Uterus (tissue), 3 donors: ENCODE measurements at regions not wholly inside any gene's neighbourhood (a gene's known extent, or its start where the extent isn't known, plus 50 kb on each side); places are given as distances from the start of the nearest gene placed in this dataset.

Experiments used
- DNase-seq, 2 donors: peaks; one replicate each; pipeline ENCODE4 v3.0.0-alpha.2; 2019 to 2020
- H3K27ac ChIP-seq, 2 donors: fragments of 200-600 bp; sonication (generic); 1 replicate in 1 of 2; 2 replicates in 1 of 2; pipeline ENCODE4 v1.5.1; 2016 to 2018
- H3K27me3 ChIP-seq, 2 donors: fragments of 200-600 bp; sonication (generic); one replicate each; pipeline ENCODE4 v1.5.1; 2018 to 2019; ENCODE audit warnings: control low read depth in 1 of 2
- H3K36me3 ChIP-seq, 2 donors: fragments of 200-600 bp; sonication (generic); one replicate each; pipeline ENCODE4 v1.5.1; 2019; ENCODE audit warnings: control low read depth in 1 of 2
- H3K4me1 ChIP-seq, 2 donors: fragments of 200-600 bp; sonication (generic); one replicate each; pipeline ENCODE4 v1.5.1; 2018 to 2019; ENCODE audit warnings: control low read depth in 1 of 2
- H3K4me3 ChIP-seq, 2 donors: fragments of 200-600 bp; sonication (generic); 1 replicate in 1 of 2; 2 replicates in 1 of 2; pipeline ENCODE4 v1.5.1; 2018 to 2019; ENCODE audit warnings: mild to moderate bottlenecking in 1 of 2
- H3K9me3 ChIP-seq, 2 donors: fragments of 200-600 bp; sonication (generic); one replicate each; pipeline ENCODE4 v1.5.1; 2019; ENCODE audit warnings: control low read depth in 1 of 2
- POLR2A ChIP-seq, 2 donors: fragments of 450-650 bp; IDR thresholded peaks; one replicate each; pipeline ENCODE4 v1.6.1; 2016; ENCODE audit warnings: antibody characterized with exemption in 2 of 2, mild to moderate bottlenecking in 1 of 2, moderate library complexity in 1 of 2
- intact Hi-C: fragments of 100-400 bp; cut with DNase I; formaldehyde crosslinking; loops from one replicate; pipeline ENCODE4 v1.15.1; 2023; ENCODE audit warnings: low total_unique reads
- TF ChIP-seq, protein P1 (sequence below), 4 experiments: fragments of 200-600 bp in 2 of 4; fragments of 450-650 bp in 2 of 4; sonication (generic) in 2 of 4; IDR thresholded peaks; one replicate each; pipeline ENCODE4 v1.5.1; 2016 to 2019; ENCODE audit warnings: antibody characterized with exemption in 4 of 4, mild to moderate bottlenecking in 2 of 4, moderate library complexity in 1 of 4
- donor health status: DM: yes; HTN: yes; CAD: no.

DNA sequence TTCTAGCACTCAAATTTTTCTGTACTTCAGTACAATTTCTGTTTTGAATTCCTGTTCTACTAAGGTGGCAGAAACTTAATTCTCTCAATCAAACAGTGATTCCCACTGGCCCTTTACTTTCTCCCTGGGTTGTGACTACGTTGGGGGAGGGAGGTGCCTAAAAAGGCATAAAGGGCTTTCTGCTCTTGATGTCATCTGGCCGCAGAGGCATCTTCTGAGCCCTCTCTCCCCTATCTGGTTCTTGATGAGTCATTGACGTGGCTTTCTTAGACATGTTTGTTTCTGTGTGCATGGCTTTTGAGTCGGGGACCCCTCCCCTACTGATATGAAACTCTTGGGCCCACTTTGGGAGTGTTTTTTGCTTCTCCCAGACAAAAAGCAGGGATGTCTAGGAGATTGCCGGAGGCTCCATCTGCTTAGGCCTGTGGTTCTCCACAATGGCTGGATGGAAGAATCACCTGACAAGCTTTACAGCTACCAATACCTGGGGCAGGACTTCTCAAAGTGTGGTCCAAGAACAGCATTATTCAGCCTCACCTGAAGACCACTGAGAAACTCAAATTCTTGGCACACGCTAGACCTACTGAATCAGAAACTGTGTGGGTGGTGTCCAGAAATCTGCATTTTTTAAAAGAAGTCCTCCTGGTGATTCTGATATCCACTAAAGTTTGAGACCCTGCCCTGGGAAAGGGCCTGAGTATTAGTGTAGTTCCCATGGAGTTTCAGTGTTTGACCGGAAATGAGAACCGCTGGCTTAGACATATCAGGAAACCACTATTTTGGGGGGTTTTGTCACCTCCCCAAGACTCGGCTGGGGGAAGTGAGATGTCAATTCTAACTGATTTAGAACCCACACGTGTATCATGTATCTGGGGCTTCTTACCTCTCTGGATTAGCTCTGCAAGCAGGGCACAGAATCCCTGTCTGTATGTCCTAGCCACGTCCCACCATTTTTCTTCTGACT is 395.7 kb upstream of the PDE3A start:
- Histone ChIP-seq H3K36me3 (no peaks in the 10 kb centered on the region), H3K27ac (no peak overlapping the region), H3K4me3 (no peak overlapping the region), H3K9me3 (no peaks in the 10 kb centered on the region), H3K4me1 (no peaks in the 10 kb centered on the region), H3K27me3 (no peaks in the 10 kb centered on the region)
- intact Hi-C loops = no loop called here
- no peak for DNase-seq
- TF ChIP-seq, protein P1, sequence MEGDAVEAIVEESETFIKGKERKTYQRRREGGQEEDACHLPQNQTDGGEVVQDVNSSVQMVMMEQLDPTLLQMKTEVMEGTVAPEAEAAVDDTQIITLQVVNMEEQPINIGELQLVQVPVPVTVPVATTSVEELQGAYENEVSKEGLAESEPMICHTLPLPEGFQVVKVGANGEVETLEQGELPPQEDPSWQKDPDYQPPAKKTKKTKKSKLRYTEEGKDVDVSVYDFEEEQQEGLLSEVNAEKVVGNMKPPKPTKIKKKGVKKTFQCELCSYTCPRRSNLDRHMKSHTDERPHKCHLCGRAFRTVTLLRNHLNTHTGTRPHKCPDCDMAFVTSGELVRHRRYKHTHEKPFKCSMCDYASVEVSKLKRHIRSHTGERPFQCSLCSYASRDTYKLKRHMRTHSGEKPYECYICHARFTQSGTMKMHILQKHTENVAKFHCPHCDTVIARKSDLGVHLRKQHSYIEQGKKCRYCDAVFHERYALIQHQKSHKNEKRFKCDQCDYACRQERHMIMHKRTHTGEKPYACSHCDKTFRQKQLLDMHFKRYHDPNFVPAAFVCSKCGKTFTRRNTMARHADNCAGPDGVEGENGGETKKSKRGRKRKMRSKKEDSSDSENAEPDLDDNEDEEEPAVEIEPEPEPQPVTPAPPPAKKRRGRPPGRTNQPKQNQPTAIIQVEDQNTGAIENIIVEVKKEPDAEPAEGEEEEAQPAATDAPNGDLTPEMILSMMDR (IDR thresholded peaks at IDR 0.05) = no peak
- no peak for TF ChIP-seq POLR2A (IDR thresholded peaks at IDR 0.05)

DNA sequence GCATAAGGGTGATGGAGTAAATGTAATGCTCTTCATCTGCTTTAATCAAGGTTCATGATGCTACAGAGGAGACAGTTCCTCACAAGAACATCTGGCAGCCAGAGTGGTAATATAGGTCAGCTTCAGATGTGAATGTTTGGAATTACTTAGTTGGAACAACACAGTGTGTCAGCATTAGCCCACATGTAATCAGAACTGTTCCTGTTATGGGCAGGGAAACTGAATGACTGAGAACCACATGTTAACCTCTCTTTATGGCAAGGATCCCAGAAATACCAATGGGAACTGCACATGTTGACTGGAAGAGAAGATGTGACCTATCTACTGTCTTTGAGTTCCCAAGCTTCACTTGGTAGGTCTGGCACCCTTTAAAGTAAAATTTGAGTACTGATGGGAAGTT is 390.1 kb upstream of the PDE3A start:
- H3K36me3 ChIP-seq = no peaks in the 10 kb centered on the region
- H3K27me3 ChIP-seq = no peaks in the 10 kb centered on the region
- intact Hi-C loops = no loop called here
- TF ChIP-seq, protein P1 (IDR thresholded peaks at IDR 0.05) = no peak
- no peak for TF ChIP-seq POLR2A (IDR thresholded peaks at IDR 0.05)
- no peak overlapping the region for H3K27ac ChIP-seq
- no peak for DNase-seq
- H3K4me3 ChIP-seq = no peak overlapping the region
- no peaks in the 10 kb centered on the region for H3K9me3 ChIP-seq
- H3K4me1 ChIP-seq = no peaks in the 10 kb centered on the region

DNA sequence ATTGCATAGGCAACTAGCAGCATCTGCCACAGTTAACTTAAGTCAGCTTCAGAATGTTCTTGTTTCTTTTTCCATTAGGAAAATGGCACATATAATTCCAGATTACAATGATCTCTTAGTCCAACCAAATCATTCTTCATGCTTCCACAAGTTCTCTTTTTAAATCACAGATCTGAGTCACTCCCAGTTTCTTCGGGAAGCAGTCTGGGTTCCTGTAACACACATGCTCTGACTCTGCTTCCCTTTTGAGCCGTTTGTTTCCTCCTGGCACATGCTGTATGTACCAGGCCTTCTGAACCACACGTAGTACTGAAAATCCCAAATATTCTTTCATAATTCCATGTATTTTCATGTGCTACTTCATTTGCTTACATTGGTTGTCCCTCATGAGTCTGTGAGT is 388.8 kb upstream of the PDE3A start:
- no peak for DNase-seq
- Histone ChIP-seq H3K4me1 (no peaks in the 10 kb centered on the region), H3K4me3 (no peak overlapping the region), H3K9me3 (no peaks in the 10 kb centered on the region), H3K27ac (no peak overlapping the region), H3K27me3 (no peaks in the 10 kb centered on the region), H3K36me3 (no peaks in the 10 kb centered on the region)
- TF ChIP-seq POLR2A (IDR thresholded peaks at IDR 0.05) = no peak
- TF ChIP-seq, protein P1 (IDR thresholded peaks at IDR 0.05) = no peak
- intact Hi-C loops = no loop called here

DNA sequence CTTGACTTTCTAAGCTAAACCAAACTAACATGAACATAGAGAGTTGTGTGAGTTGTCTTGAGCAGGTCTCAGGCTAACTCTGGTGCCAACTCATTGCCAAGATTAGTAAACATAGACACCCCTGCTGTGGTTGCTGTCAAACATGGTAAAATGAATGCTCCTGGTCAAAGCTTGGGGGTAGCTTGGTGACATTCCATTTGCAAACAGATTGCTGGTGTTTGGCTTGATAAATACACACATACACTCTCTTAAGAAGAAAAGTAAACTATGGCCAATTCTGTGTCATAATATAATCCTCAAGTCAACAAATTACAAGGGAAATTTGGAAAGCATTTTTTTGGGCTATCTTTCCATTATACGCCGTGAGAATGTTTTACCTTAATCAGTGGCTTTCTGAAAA is 386.4 kb upstream of the PDE3A start:
- no peak overlapping the region for H3K27ac ChIP-seq
- H3K9me3 ChIP-seq = no peaks in the 10 kb centered on the region
- DNase-seq = no peak
- no peaks in the 10 kb centered on the region for H3K27me3 ChIP-seq
- no peak for TF ChIP-seq POLR2A (IDR thresholded peaks at IDR 0.05)
- TF ChIP-seq, protein P1 (IDR thresholded peaks at IDR 0.05) = no peak
- no peaks in the 10 kb centered on the region for H3K4me1 ChIP-seq
- no peaks in the 10 kb centered on the region for H3K36me3 ChIP-seq
- no peak overlapping the region for H3K4me3 ChIP-seq
- intact Hi-C loops = no loop called here

DNA sequence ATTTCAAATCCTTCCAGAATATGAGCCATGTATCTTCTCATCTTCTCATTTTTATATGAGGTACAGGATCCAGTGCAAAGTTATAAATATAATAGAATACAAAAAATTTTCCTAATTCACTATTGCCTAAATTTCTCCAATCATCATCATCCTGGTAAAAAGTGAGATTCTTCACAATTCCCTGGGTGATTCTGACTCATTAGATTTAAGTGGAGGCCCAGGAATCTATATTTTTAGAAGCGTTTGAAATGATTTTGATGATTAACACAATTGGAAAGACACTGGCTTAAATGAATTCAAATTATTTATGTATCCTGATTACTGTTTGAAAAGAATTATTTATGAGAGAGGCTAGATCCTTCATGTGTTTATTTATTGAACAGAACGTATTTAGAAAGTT is 380.3 kb upstream of the PDE3A start:
- DNase-seq = no peak
- no peak for TF ChIP-seq POLR2A (IDR thresholded peaks at IDR 0.05)
- TF ChIP-seq, protein P1 (IDR thresholded peaks at IDR 0.05) = no peak
- no peak overlapping the region for H3K4me3 ChIP-seq
- no peaks in the 10 kb centered on the region for H3K36me3 ChIP-seq
- H3K4me1 ChIP-seq = no peaks in the 10 kb centered on the region
- no peaks in the 10 kb centered on the region for H3K9me3 ChIP-seq
- H3K27me3 ChIP-seq = no peaks in the 10 kb centered on the region
- H3K27ac ChIP-seq = peak overlapping the region; percentile 35 to 57
- intact Hi-C loops = no loop called here
